DND-41 (cell line): ENCODE measurements at regions not wholly inside any gene's neighbourhood (a gene's known extent, or its start where the extent isn't known, plus 50 kb on each side); places are given as distances from the start of the nearest gene placed in this dataset.

Source experiments
- ATAC-seq: fragments of 200-7000 bp; cut with Tn5 transposase; 3 replicates; pipeline ENCODE4 v1.9.1; 2021; ENCODE audit warnings: low read depth; ENCODE audit not compliant: insufficient read depth
- DNase-seq: peaks from one replicate; pipeline ENCODE4 v3.0.0-alpha.2; 2020
- H2AFZ ChIP-seq: 2 replicates; pipeline ENCODE4 v1.6.0; 2012; ENCODE audit warnings: low read depth, low read length
- H3K27ac ChIP-seq: 2 replicates; pipeline ENCODE4 v1.5.1; 2012; ENCODE audit warnings: low read length, inconsistent platforms
- H3K27me3 ChIP-seq: fragments of 200-600 bp; sonication (generic); 2 replicates; pipeline ENCODE4 v1.6.0; 2012; ENCODE audit warnings: low read length, mild to moderate bottlenecking, inconsistent platforms; ENCODE audit not compliant: insufficient read depth, poor library complexity
- H3K36me3 ChIP-seq: 2 replicates; pipeline ENCODE4 v1.5.1; 2012; ENCODE audit warnings: low read length, inconsistent platforms; ENCODE audit not compliant: insufficient read depth
- H3K4me1 ChIP-seq: 2 replicates; pipeline ENCODE4 v1.5.1; 2012; ENCODE audit warnings: mild to moderate bottlenecking, low read length; ENCODE audit not compliant: insufficient read depth
- H3K4me2 ChIP-seq: 2 replicates; pipeline ENCODE4 v1.6.0; 2012; ENCODE audit warnings: mild to moderate bottlenecking, moderate library complexity, low read length, inconsistent platforms; ENCODE audit not compliant: insufficient read depth
- H3K4me3 ChIP-seq, 2 experiments: fragments of 200-600 bp in 1 of 2; shearing (Covaris generic) in 1 of 2; 2 replicates each; pipeline ENCODE4 v1.5.1; 2012 to 2016; ENCODE audit warnings: inconsistent platforms in 2 of 2, low read length in 2 of 2, mild to moderate bottlenecking in 2 of 2, low read depth in 1 of 2, moderate library complexity in 1 of 2
- H3K79me2 ChIP-seq: 2 replicates; pipeline ENCODE4 v1.6.0; 2012; ENCODE audit warnings: low read length, inconsistent platforms; ENCODE audit not compliant: insufficient read depth
- H3K9ac ChIP-seq: 2 replicates; pipeline ENCODE4 v1.6.0; 2012; ENCODE audit warnings: low read depth, mild to moderate bottlenecking, inconsistent platforms, low read length, moderate library complexity
- H3K9me3 ChIP-seq: 2 replicates; pipeline ENCODE4 v1.5.1; 2012; ENCODE audit warnings: low read length, moderate library complexity, mild to moderate bottlenecking, inconsistent platforms; ENCODE audit not compliant: insufficient read depth, severe bottlenecking
- H4K20me1 ChIP-seq: 2 replicates; pipeline ENCODE4 v1.6.0; 2012; ENCODE audit warnings: low read length; ENCODE audit not compliant: insufficient read depth
- CTCF ChIP-seq: IDR thresholded peaks from 2 replicates; pipeline ENCODE4 v1.5.1; 2012; ENCODE audit warnings: borderline replicate concordance, low read length, moderate library complexity, mild to moderate bottlenecking; ENCODE audit not compliant: poor library complexity, severe bottlenecking; ENCODE audit errors: extremely low read depth
- EZH2 ChIP-seq: IDR thresholded peaks from 3 replicates; pipeline ENCODE4 v1.6.1; 2012; ENCODE audit warnings: borderline replicate concordance, low read depth, mild to moderate bottlenecking, moderate library complexity, low read length, inconsistent platforms; ENCODE audit not compliant: severe bottlenecking

- Histone ChIP-seq H3K4me1 (no peaks in the 10 kb centered on the region), H3K9me3 (no peaks in the 10 kb centered on the region), H3K36me3 (no peaks in the 10 kb centered on the region), H3K79me2 (no peaks in the 10 kb centered on the region), H3K27me3 (no peaks in the 10 kb centered on the region), H3K4me3 (no peak overlapping the region), H3K4me2 (no peak overlapping the region), H3K27ac (no peak overlapping the region), H2AFZ (no peak overlapping the region), H4K20me1 (no peaks in the 10 kb centered on the region), H3K9ac (no peak overlapping the region)
- no peak for TF ChIP-seq EZH2
- TF ChIP-seq CTCF = no peak
- no peak for DNase-seq
- no peak for ATAC-seq
Measured at GRCh38 chr1:30537279-30537678, 186.1 kb downstream of the MATN1 start.

GRCh38 chr1:30536530-30536929, 186.9 kb downstream of the MATN1 start:
- Histone ChIP-seq H3K27me3 (no peaks in the 10 kb centered on the region), H3K4me2 (no peak overlapping the region), H3K9ac (no peak overlapping the region), H3K9me3 (no peaks in the 10 kb centered on the region), H2AFZ (no peak overlapping the region), H4K20me1 (no peaks in the 10 kb centered on the region), H3K4me1 (no peaks in the 10 kb centered on the region), H3K36me3 (no peaks in the 10 kb centered on the region), H3K27ac (no peak overlapping the region), H3K79me2 (no peaks in the 10 kb centered on the region), H3K4me3 (no peak overlapping the region)
- TF ChIP-seq EZH2 (no peak), CTCF (no peak)
- no peak for ATAC-seq
- no peak for DNase-seq

GRCh38 chr1:30535595-30536325, 187.6 kb downstream of the MATN1 start:
- no peak overlapping the region for H3K27ac ChIP-seq
- ATAC-seq (no peak), DNase-seq (no peak)
- TF ChIP-seq CTCF = no peak
- no peaks in the 10 kb centered on the region for H3K27me3 ChIP-seq
- no peaks in the 10 kb centered on the region for H3K4me1 ChIP-seq
- no peak overlapping the region for H3K4me2 ChIP-seq
- no peak overlapping the region for H3K9ac ChIP-seq
- no peaks in the 10 kb centered on the region for H3K79me2 ChIP-seq
- H4K20me1 ChIP-seq = no peaks in the 10 kb centered on the region
- no peak overlapping the region for H3K4me3 ChIP-seq
- no peaks in the 10 kb centered on the region for H3K36me3 ChIP-seq
- H2AFZ ChIP-seq = no peak overlapping the region
- H3K9me3 ChIP-seq = no peaks in the 10 kb centered on the region

- no peaks in the 10 kb centered on the region for H3K36me3 ChIP-seq
Measured at GRCh38 chr1:30534551-30534940, 188.8 kb downstream of the MATN1 start.

More at GRCh38 chr1:30534551-30534940, 188.8 kb downstream of the MATN1 start:
- H3K4me3 ChIP-seq = no peak overlapping the region
- no peaks in the 10 kb centered on the region for H3K4me1 ChIP-seq
- H3K27me3 ChIP-seq = no peaks in the 10 kb centered on the region
- no peak overlapping the region for H3K4me2 ChIP-seq
- H3K9ac ChIP-seq = no peak overlapping the region
- no peak for DNase-seq
- TF ChIP-seq EZH2 (no peak), CTCF (no peak)
- no peak overlapping the region for H3K27ac ChIP-seq
- H4K20me1 ChIP-seq = no peaks in the 10 kb centered on the region
- H2AFZ ChIP-seq = no peak overlapping the region
- H3K79me2 ChIP-seq = no peaks in the 10 kb centered on the region
- no peaks in the 10 kb centered on the region for H3K9me3 ChIP-seq
- no peak for ATAC-seq
